CD1c-positive myeloid dendritic cell (primary cell): ENCODE measurements at regions not wholly inside any gene's neighbourhood (a gene's known extent, or its start where the extent isn't known, plus 50 kb on each side); places are given as distances from the start of the nearest gene placed in this dataset.

ENCODE experiments used
- DNase-seq: peaks from one replicate; pipeline ENCODE4 v3.0.0-alpha.2; 2016; ENCODE audit errors: extremely low spot score

GRCh38 chr17:72005332-72006163, 115.3 kb upstream of the SOX9 start:
- no peak for DNase-seq

DNA sequence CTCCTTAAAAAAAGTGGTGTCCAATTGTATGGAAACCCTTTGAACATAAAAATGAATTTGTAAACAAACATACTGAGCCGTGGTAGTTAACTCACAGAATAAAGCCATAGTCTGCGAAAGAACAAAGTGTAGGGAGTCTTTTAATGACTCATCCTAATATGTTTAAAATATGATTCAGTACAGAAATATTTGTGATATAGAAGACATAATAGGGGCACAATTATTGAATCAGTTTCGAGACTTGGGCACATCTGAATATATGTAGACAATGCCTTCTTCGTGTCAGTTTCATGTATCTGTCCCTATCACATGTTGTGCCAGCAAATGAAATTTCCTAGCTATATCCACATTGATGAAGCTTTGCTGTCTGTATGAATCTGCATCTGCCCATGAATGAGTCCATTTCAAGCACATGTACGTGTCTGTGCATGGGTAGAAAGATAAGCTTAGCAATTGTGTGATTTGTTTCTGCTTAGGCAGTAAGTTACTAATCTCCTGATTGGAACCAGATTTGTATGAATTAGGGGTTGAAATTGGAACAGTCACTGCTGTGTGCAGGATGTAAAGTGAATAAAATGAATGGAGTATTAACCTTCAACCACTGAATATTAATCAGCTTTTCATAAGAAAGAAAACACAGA, 112.5 kb upstream of the SOX9 start:
- DNase-seq: no peak

- DNase-seq: no peak
Measured at GRCh38 chr17:72011561-72011960, 109.3 kb upstream of the SOX9 start.

GRCh38 chr17:72021417-72022041, 99.3 kb upstream of the SOX9 start:
- DNase-seq: no peak

GRCh38 chr17:72022328-72023275, 98.2 kb upstream of the SOX9 start:
- DNase-seq: no peak

- no peak for DNase-seq
Measured at GRCh38 chr17:72024457-72024856, 96.4 kb upstream of the SOX9 start.

- no peak for DNase-seq
Measured at GRCh38 chr17:72025113-72025512, 95.7 kb upstream of the SOX9 start.

- DNase-seq: no peak
Measured at GRCh38 chr17:72030067-72030899, 90.5 kb upstream of the SOX9 start.

GRCh38 chr17:72031219-72031884, 89.5 kb upstream of the SOX9 start:
- no peak for DNase-seq

DNA sequence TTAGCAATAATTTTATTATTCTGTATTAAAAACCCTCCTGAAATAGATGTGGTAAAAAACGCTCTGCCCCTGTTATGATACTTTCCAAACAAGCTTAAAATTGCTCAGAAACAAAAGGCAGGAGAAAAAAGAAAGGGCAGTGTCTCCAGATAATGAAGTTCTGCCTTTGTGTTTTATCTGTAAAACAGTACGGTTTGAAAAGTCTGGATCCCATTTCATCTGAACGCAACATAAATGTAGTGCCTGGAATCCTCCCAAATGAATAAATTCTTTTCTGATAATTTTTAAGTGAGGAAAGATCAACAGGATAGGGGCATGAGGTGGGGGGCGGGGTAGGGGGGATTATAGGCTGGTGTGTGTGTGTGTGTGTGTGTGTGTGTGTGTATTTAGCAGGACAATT, 87.5 kb upstream of the SOX9 start:
- DNase-seq: no peak

DNA sequence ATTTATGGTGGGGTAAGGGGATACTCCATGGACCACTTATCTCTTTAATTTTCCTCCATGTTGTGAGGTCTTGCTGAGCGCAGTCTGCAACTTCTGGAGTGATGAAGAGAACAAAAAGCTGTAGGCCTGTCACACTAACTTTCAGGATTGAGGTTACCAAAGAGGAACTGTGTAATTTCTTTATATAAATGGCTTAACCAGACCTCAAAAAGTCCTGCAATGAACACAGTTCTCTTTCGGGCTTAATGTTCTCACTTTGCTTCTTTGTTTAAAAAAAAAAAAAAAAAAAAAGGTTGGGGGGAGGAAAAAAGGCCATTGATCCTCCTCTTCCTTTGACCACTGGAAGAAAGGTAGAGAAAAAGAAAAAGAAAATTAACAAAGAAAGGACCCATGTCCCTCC, 86.8 kb upstream of the SOX9 start:
- DNase-seq: no peak

DNA sequence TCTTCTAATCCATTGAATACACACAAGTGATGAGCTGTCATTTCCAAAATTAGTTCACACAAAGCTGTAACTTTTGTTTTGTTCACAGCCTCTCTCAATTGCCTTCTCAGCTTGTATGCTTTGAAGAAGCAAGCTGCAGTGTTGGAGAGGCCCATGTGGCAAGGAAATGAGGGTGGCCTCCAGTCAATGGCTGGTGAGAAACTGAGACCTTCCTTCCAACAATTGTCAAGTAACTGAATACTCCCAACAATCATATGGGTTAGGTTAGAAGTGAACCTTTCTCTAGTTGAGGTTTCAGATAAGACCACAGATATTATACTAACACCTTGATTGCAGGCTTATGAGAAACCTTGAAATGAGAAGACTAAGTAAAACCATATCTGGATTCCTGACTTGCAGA, 82.4 kb upstream of the SOX9 start:
- no peak for DNase-seq

GRCh38 chr17:72039490-72039889, 81.3 kb upstream of the SOX9 start:
- no peak for DNase-seq

DNA sequence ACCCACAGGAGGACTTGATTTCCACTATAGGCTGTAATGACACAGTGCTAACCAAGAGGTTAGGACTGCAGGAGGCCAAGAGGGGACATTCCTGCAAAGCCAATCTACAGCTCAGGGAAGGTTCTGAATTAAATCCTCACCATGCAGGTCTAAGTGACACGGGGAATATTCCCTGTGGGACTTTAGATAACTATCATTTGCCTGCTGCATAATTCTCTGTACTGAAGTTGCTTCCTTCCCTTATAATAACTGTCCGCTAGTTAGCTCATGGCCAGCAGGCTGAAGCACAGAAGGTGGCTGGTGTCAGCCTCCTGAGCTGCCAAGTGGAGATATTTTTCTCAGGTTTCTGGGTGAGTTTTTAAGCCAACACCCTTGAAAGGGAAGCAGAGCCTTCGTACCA, 74.6 kb upstream of the SOX9 start:
- DNase-seq: no peak

GRCh38 chr17:72046643-72047612, 73.9 kb upstream of the SOX9 start:
- no peak for DNase-seq

- DNase-seq: no peak
Measured at GRCh38 chr17:72049914-72050313, 70.9 kb upstream of the SOX9 start.

DNA sequence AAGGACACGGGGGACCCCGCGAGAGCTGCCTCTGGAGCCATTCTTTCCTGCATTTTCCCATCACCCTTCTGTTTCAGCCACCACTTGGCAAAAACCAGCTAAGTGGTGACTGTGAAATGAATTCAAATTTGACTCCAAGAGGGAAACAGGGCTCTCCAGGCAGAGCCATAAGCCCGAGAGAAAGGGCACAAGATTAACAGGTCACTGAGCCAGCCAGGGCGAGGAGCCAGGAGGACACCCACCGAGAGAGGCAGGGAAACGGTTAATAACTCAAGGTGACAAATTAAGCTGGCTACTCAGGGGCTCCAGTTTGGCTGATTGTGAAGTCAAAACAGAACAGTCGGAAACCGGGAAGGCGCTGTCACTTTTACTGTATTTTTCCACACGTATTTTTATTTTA, 67.8 kb upstream of the SOX9 start:
- no peak for DNase-seq

DNA sequence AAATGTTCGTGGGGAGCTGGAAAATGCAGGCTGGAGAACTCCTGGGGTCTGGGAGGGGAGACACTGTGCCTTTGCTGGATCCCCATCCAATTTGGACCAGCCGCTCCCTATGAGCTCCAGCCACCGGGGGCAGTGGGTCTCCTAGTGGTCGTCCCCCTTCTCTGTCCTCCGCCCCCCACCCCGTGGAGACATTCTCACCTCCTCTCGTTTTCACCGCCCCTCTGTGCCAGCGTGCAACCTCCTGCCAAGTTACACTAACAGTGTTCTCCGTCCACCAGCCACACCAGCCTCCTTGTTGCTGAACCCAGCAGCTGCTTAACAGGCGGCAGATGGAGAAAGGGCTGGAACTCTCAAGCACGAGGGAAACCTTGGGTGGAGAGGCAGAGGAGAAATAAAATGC, 67.4 kb upstream of the SOX9 start:
- no peak for DNase-seq

DNA sequence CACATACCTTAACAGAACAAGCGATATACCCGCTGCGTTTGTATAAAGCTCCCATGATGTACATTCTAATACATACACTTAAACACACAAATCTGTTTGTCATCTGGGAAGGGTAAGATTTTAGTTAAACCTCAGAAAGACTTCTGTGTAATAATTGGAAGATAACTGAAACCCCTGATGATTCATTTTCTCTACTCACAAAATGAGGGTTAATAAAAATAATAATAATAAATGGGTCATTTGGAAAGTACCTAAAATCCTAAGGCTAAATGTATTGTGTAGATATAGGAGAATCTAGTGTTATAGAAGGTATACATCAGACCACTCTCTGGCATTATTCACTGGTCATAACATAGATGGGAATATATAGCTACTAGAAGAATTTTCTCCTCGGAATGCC, 64.7 kb upstream of the SOX9 start:
- no peak for DNase-seq
